Skin epidermis (tissue), 12 donors: ENCODE measurements at regions not wholly inside any gene's neighbourhood (a gene's known extent, or its start where the extent isn't known, plus 50 kb on each side); places are given as distances from the start of the nearest gene placed in this dataset.

Experiments
- H3K27ac ChIP-seq, 21 experiments: fragments of 200-600 bp; sonication (generic) in 11 of 21; one replicate each; pipeline ENCODE4 v1.5.0; 2020; ENCODE audit warnings: mild to moderate bottlenecking in 3 of 21, inconsistent platforms in 2 of 21, moderate library complexity in 2 of 21
- H3K4me3 ChIP-seq, 7 experiments: fragments of 200-600 bp; sonication (generic) in 2 of 7; one replicate each; pipeline ENCODE4 v1.5.0; 2020; ENCODE audit warnings: inconsistent platforms in 2 of 7, mild to moderate bottlenecking in 2 of 7, moderate library complexity in 1 of 7

DNA sequence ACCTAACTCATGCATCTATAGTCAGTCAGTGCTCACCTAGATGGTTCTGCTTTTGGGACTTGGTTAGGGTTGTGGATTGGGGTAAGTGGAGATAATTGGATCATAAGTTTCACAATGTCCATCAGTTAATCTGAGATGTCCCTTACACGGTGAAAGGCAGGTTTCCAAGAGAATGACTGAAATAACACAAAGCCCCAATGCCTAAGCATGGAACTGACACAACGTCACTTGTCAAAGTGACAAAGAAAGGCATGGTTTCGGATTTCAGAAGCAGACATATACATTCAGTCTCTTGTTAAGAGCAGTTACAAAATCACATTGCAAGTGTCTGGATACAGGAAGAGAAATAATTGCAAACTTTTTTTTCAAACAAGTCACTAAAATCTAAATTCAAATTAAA, 1456.9 kb downstream of the TECRL start:
- no peak overlapping the region for H3K4me3 ChIP-seq
- no peak overlapping the region for H3K27ac ChIP-seq

DNA sequence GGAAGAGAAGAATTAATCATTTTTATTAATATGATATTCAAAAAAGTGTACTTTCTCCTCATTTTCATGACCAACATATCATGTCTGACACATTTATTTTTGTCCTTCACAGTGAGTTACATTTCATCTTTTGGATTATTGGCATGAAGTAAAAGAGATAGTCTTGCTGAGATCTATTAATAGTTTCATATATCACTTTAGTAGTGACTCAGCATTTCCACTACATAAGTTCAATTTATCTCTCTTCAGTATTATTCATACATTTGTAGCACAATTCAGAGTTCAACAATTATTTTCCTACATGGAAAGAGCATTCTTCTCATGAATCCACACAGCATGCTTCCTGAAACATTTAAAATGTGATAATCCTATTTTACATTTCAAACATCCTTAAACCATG, 1461.1 kb downstream of the TECRL start:
- Histone ChIP-seq H3K27ac (no peak overlapping the region), H3K4me3 (no peak overlapping the region)

DNA sequence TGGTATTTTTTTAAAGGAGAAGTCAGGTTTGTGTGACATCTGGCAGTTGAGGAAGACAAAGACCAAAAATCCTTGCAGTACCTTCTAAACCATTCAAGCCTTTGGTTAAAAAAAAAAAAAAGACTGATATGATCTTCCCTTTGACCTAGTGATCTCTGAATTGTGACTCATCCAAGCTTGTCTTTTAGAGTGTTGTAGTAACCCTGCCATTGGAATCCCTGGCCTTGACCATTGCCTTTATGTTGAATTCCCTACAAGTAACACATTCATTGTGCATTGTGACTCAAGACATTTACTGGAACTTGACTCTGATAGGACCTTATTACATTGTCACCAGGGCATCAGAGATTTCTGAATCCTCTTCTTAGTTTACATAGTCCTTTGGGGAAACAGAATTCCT, 1469.0 kb downstream of the TECRL start:
- Histone ChIP-seq H3K27ac (no peak overlapping the region), H3K4me3 (no peak overlapping the region)

DNA sequence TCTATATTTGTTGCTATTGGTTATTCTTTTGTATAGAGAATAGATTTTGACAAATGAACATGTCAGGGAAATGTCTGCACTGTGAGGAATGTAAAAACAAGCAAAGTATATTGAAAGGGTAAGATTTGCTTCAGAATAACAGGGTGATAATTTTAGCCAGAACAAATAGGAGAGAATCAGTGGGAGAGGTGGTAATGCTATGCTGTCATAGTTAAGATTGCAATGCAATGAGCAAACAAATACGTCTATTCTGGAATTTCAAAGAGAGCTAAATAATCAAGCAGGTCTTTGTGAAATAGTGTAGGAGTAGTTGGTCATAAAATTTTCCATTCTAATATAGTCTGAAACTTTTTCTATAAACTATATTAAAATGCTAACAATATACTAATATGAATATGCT, 1478.4 kb downstream of the TECRL start:
- Histone ChIP-seq H3K27ac (no peak overlapping the region), H3K4me3 (no peak overlapping the region)

DNA sequence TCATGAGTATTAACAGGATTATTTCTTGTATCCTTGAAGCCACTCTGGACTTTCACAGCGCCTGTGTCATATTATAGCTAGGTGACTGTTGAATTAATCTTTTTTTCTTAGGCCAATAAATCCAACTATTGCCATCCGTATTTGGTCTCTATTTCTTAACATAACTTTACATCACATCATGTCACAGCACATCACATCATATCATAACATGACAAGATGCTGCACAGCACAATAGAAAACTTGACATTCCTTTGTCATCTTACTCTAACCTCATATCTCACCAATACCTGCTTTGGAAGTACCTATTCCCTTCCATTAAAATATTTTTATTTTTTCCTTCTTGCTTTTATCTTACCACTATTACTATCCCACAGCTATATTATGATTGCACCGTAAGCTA, 1480.8 kb downstream of the TECRL start:
- H3K27ac ChIP-seq: no peak overlapping the region
- H3K4me3 ChIP-seq: no peak overlapping the region

DNA sequence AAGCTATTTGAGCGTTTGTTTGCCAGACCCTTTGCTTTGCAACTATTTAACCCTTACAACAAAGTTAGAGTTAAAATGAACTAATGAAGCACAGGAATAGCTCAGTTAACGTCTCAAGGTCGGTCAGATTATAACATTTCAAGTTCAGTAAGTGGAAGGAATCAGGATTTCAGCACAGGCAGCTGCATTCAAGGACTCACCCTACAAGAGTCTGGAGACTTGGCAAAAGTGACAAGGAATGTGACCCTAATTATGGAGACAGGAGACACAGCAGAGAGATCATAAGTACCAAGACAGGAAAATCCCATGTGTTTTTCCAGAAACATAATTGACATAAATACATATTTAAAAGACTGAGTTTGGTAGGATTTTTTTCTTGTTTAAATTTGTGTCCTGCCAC, 1481.7 kb downstream of the TECRL start:
- Histone ChIP-seq H3K4me3 (no peak overlapping the region), H3K27ac (no peak overlapping the region)

DNA sequence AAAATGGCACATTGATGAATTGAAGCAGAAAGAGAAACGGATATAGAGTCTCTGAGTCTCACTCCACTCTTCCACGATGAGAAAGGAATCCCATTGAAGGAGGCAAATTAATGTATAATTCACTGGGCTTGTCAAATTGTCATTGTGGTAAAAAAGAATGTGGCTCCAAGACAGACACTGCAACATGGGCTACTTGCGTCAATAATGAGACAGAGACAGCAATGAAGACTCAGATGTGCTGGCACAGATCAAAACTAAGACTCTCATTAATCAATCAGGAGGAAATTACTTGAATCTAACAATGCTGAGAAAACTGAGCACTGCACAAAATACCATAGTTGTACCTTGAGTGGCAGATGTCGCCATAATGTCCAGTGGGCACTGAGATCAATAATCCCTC, 1485.5 kb downstream of the TECRL start:
- no peak overlapping the region for H3K27ac ChIP-seq

DNA sequence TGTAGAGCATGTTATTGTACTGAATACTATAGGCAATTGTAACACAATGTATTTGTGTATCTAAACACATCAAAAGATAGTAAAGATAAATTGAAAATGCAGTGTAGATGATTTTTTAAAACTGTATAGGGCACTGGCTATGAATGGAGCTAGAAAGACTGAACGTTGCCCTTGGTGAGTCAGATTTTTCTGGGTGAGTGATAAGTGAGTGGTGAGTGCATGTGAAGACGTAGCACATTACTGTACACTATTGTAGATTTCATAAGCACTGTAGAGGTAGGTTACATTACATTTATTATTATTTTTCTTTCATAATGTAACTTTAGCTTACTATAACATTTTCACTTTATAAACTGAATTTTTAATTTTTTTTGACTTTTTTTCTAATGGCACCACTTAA, 1491.6 kb downstream of the TECRL start:
- no peak overlapping the region for H3K27ac ChIP-seq
- H3K4me3 ChIP-seq: no peak overlapping the region

More for the DNA sequence above, 1485.5 kb downstream of the TECRL start:
- H3K4me3 ChIP-seq: no peak overlapping the region

DNA sequence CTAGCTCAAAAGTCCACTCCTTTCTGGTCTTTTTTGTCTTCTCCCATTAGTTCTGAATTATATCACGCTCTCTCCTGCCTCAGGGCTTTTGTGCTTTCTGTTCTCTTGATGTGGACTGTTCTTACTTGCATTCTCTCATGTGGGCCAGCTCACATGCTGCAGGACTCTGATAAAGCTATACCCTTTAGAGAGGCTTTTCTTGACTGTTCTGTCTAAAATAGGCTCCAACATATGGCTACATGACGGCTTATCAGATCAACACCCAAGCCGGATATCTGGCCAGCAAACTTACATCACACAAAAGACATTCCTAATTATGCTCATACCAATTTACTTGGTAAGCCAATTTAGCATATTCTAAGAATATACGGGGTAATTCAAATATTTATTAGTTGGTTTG, 1494.5 kb downstream of the TECRL start:
- Histone ChIP-seq H3K4me3 (no peak overlapping the region), H3K27ac (no peak overlapping the region)

DNA sequence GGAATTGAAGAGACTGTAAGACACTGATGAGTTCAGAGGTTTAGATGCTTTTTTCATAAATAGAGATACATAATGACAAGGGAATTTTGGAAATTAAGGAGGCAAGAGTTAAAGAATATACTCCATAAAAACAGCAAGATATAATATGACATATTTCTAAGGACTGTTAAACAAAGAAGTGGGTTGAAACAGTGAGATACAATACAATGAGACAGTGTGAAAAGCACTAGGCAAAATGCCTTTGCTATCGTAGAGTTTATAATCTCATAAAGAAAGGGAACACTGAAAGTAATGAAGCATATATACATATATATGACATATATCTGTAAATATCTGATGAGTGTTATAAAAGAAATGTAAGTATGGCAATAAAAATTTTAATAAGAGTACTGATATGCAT, 1496.2 kb downstream of the TECRL start:
- no peak overlapping the region for H3K4me3 ChIP-seq

DNA sequence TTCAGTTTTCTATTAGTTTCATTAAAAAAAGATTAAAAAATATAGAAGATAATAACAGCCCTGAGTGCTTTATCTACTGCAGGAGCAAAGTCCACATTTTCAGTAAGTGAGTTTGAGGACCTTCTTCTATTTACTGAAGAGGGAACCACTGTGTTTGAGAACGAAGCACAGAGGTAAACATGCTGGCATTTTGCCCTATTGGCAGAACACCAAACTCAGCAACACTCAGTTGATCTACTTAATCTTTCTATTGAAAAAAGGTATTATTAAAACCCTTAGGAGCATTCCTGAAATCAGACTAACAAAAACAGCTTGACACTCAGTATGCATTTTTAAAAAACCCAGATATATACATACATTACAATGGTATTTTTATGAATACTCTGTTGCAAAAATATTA, 1496.7 kb downstream of the TECRL start:
- Histone ChIP-seq H3K27ac (no peak overlapping the region), H3K4me3 (no peak overlapping the region)

More for the DNA sequence above, 1496.2 kb downstream of the TECRL start:
- H3K27ac ChIP-seq: no peak overlapping the region

DNA sequence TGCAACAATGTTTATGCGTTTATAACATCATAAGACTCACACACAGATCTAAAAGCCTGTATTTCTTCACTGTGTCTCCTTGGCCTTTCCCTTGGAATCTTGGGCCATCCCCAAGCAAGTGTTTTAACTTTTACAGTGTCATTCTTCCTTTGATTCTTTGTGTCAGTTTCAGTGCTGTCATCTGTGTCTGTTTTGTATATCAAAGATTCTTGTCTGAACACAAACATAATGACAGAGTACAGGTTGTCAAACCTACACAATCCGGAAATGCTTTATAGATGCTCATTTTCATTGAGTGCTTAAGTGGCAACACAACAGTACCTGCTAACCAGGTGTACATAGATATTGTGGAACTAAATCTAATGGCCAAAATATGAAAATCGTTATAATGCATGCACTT, 1500.0 kb downstream of the TECRL start:
- no peak overlapping the region for H3K4me3 ChIP-seq
- no peak overlapping the region for H3K27ac ChIP-seq

DNA sequence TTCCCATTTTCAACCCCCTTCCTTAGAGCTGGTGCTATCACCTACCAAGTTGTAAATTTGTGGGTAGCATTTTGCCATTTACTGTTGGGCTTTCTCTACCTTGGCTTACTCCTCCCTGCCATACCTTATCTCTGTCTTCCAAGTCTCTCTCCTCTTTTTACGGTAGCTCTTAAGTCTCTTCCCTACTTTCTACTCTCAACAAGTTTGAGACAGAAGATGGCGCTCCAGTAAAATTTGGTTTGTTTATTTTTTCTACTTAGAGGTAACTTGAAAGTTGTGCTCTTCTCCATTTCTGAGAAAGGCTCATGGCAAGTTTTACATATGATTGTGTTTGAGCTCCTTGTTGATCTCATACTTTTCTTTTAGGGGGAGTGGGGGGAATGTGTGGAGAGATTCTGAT, 1508.1 kb downstream of the TECRL start:
- H3K27ac ChIP-seq: no peak overlapping the region
- H3K4me3 ChIP-seq: no peak overlapping the region

DNA sequence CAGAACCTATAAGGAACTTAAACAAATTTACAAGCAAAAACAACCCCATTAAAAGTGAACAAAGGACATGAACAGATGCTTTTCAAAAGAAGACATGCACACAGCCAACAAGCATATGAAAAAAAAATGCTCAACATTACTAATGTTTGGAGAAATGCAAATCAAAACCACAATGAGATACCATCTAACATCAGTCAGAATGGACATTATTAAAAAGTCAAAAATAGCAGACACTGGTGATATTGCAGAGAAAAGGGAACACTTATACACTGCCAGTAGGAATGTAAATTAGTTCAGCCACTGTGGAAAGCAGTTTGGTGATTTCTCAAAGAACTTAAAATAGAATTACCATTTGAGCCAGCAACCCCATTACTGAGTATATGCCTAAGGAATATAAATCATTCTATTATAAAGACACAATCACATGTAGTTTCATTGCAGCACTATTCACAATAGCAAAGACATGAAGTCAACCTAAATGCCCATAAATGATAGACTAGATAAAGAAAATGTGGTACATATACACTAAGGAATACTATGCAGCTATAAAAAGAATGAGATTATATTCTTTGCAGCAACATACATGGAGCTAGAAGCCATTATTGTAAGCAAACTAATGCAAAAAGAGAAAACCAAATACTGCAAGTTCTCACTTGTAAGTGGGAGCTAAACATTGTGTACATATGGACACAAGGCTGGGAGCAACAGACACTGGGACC, 1509.4 kb downstream of the TECRL start:
- Histone ChIP-seq H3K4me3 (no peak overlapping the region), H3K27ac (no peak overlapping the region)

DNA sequence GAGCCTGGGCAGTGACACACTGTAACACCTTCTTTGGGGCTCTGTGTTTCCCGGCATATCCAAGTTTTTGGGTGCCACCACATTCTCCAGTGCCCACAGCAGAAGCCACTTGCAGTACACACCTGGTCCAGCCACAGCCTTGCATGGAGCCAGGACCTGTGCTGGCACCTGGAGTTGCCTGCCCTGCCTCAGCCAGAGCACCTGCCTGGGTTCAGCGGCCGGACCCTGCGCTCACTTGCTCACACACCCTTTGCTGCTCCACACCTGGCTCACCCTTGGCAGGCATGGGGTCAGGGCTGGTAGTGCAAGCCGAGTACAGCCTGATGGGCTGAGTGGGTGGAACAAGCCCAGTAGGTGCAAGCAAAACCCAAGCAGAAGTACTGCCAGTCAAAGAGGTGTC, 1511.1 kb downstream of the TECRL start:
- H3K4me3 ChIP-seq: no peak overlapping the region
- no peak overlapping the region for H3K27ac ChIP-seq

DNA sequence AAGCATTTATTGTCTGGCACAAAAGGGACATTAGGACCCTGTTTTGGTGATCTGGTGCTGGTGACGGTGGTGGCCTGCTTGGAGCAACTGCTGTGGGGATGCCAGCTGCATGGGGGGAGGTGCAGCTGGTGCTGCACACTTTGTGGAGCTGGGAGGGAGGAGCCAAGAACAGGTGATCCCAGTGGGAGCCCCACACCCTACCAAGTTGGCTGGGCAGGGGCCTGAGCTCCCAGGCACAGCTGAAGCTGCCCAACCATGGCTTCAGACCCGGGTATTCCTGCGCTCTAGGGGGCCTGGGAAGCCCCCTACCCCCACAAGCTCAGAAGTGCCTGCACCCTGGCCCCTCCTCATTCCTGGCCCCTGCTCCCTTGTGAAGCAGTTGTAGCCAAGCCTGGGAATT, 1512.5 kb downstream of the TECRL start:
- no peak overlapping the region for H3K27ac ChIP-seq

DNA sequence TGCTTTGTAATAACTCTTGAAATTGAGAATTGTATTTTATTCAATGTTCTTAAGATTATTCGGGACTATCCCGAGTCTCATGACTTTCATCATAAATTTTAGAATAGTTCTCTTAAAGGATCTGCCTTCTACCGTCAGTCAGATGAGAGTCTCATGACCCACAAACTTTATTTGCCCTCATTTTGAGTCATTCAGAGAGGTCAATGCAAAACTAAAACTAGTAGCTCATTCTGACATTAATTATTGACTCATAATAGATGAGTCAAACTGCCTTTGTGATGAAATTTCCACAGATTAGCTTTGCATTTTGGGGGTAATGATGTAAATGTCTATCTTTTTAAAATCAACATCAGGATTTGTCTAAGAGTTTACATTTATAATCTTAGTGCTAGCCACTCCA, 1527.3 kb downstream of the TECRL start:
- H3K27ac ChIP-seq: no peak overlapping the region
- no peak overlapping the region for H3K4me3 ChIP-seq

More for the DNA sequence above, 1512.5 kb downstream of the TECRL start:
- no peak overlapping the region for H3K4me3 ChIP-seq

DNA sequence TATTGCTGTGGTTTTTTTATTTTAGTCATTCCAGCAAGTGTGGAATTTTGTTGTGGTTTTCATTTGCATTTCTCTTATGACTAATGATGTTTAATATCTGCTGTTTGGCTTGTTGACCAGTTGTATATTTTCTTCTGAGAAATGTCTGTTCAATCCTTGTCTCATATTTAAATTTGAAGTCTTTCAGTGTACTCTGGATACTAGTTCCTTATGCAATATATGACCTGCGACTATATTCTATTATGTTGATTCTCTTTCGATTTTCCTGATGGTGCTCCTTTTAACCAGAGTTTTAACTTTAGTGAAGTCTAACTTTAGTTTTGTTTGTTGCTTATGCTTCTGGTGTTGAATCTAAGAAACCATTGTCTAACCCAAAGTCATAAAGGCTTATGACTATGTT, 1528.0 kb downstream of the TECRL start:
- Histone ChIP-seq H3K4me3 (no peak overlapping the region), H3K27ac (no peak overlapping the region)

DNA sequence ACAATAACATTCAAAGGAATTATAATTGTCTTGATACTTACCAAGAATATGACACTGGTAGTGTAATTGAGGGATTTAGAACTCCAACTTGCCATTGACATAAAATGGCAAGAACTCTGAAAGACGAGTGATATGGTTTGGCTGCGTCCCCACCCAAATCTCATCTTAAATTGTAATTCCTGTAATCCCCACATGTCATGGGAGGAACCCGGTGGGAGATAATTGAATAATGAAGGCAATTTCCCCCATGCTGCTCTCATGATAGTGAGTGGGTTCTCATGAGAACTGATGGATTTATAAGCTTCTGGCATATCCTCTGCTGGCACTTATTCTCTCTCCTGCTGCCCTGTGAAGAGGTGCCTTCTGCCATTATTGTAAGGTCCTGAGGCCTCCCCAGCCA, 1536.4 kb downstream of the TECRL start:
- H3K4me3 ChIP-seq: no peak overlapping the region
- no peak overlapping the region for H3K27ac ChIP-seq

DNA sequence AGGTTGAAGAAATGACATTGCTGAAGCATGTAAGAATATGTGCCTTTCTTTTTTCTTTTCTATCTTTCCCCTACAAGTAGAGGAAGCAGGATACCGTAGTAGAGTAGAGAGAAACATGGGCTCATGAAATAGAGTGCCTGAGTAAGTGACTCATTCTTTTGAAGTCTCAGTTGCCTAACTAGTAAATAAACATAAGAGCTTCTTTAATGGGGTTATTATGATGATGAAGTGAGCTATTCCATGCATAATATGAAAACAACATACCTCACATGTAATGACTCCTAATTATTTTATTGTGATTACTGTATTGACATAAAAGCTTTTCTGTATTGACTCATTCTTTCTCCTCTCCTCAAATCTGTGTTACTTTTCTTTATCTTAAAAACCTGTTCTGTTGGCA, 1538.2 kb downstream of the TECRL start:
- no peak overlapping the region for H3K4me3 ChIP-seq
- H3K27ac ChIP-seq: no peak overlapping the region

DNA sequence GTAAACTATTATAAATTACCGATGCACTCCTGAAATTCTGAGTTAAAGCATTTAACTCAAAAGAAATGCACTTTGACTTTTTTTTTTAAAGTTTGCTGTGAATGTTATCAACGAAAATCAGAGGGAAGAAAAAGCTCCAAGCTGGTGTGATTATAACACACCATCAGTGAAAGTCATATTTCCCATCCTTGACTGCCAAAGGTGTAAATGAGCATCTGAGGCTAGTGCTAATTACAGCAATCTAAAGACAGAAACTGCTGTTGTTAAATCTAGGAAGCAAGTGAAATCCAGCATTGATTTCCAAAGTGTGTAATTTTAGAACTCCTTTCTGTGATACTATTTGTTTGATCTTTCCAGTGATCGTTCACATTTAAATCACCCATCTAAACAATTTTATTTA, 1538.8 kb downstream of the TECRL start:
- H3K4me3 ChIP-seq: no peak overlapping the region
- no peak overlapping the region for H3K27ac ChIP-seq

DNA sequence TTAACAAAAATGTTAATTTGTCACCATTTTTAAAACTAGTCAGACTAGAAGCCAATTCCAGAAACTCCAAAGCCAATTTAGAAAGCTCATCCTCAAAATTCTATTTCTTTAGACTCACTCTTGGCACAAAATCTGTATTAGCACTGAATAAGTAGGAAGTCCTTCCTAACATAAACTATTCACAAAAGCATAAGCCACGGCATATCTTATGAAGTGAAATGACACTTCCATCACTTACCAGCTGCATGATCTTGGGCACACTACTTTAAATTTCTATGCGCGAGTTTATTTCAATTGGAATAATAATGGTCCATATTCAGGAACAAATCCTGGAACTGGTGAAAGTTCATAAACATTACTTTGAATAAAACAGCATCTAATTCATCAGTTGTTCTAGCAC, 1544.0 kb downstream of the TECRL start:
- no peak overlapping the region for H3K4me3 ChIP-seq
- H3K27ac ChIP-seq: no peak overlapping the region
